K562 (cell line): ENCODE measurements at regions not wholly inside any gene's neighbourhood (a gene's known extent, or its start where the extent isn't known, plus 50 kb on each side); places are given as distances from the start of the nearest gene placed in this dataset.
A peak's percentile ranks its signal among the peaks of the same experiment; 100 is the strongest.

Experiments
- ATAC-seq: fragments of 200-7000 bp; cut with Tn5 transposase; 3 replicates; pipeline ENCODE4 v1.9.1; 2020; ENCODE audit warnings: moderate library complexity
- BruUV-seq: library from RNA; stranded (reverse); fragments of 400-500 nt; replicated peaks from 2 replicates; lab custom pipeline; 2021; lab: Mats Ljungman, UMichigan
- CTCF ChIA-PET: fragments of 300-600 bp; formaldehyde crosslinking; extraction: SDS; loops from one replicate; lab custom pipeline; 2021; ENCODE audit warnings: low intra/inter-chr PET ratio; lab: Yijun Ruan, JAX
- POLR2A ChIA-PET: fragments of 300-600, 350-650 bp; sonication (Branson Sonifier 250); formaldehyde crosslinking; extraction: SDS; loops from one replicate; lab custom pipeline; 2021; ENCODE audit warnings: antibody characterized with exemption, inconsistent platforms; lab: Yijun Ruan, JAX
- DNase-seq, 4 experiments: peaks; one replicate each; pipeline versions ENCODE4 v3.0.0 to v3.0.0-alpha.2; 2011 to 2018; ENCODE audit warnings: low spot score in 3 of 4, mixed read lengths in 3 of 4; ENCODE audit errors: extremely low read depth in 1 of 4
- FAIRE-seq: peaks from 2 replicates; lab custom pipeline; 2011; peaks lifted over from hg19 to GRCh38; lab: Jason Lieb, UNC
- H2AFZ ChIP-seq: 2 replicates; pipeline ENCODE4 v1.6.0; 2011; ENCODE audit warnings: low read depth, low read length, control low read depth, inconsistent platforms
- H3K27ac ChIP-seq: fragments of 200-600 bp; 3 replicates; pipeline ENCODE4 v1.8.0; 2011; ENCODE audit warnings: low read depth, mild to moderate bottlenecking, control low read depth, inconsistent platforms, low read length, moderate library complexity, mixed read lengths; ENCODE audit errors: extremely low read depth
- H3K27me3 ChIP-seq, 2 experiments: fragments of 300-600 bp in 1 of 2; 2 replicates in 1 of 2; 3 replicates in 1 of 2; pipeline versions ENCODE4 v1.6.0 to v1.8.0; 2011; ENCODE audit warnings: inconsistent platforms in 2 of 2, low read length in 2 of 2, mild to moderate bottlenecking in 1 of 2, mixed read lengths in 1 of 2, moderate library complexity in 1 of 2; ENCODE audit not compliant: control insufficient read depth in 2 of 2, insufficient read depth in 2 of 2
- H3K36me3 ChIP-seq: fragments of 300-600 bp; 3 replicates; pipeline ENCODE4 v1.8.0; 2011; ENCODE audit warnings: mild to moderate bottlenecking, low read length, inconsistent platforms; ENCODE audit not compliant: control insufficient read depth, insufficient read depth
- H3K4me1 ChIP-seq, 2 experiments: fragments of 200-600 bp in 1 of 2; replicated peaks in 1 of 2; 2 replicates in 1 of 2; 3 replicates in 1 of 2; pipeline versions ENCODE4 v1.5.1 to v1.8.0; 2011; ENCODE audit warnings: inconsistent platforms in 2 of 2, low read length in 2 of 2, mild to moderate bottlenecking in 1 of 2, mixed read lengths in 1 of 2, moderate library complexity in 1 of 2; ENCODE audit not compliant: control insufficient read depth in 2 of 2, insufficient read depth in 2 of 2
- H3K4me2 ChIP-seq: 2 replicates; pipeline ENCODE4 v1.6.1; 2011; ENCODE audit warnings: low read length, control low read depth, inconsistent platforms, mixed read lengths; ENCODE audit not compliant: insufficient read depth
- H3K4me3 ChIP-seq: fragments of 200-600 bp; sonication (generic), shearing (Covaris generic); 2 replicates; pipeline ENCODE4 v1.5.1; 2016; ENCODE audit warnings: control low read depth, inconsistent platforms
- H3K79me2 ChIP-seq: fragments of 200-600 bp; 3 replicates; pipeline ENCODE4 v1.8.0; 2011; ENCODE audit warnings: low read length, inconsistent platforms; ENCODE audit not compliant: control insufficient read depth, insufficient read depth
- H3K9ac ChIP-seq, 2 experiments: 2 replicates each; pipeline versions ENCODE4 v1.6.0 to v1.6.1; 2011; ENCODE audit warnings: low read depth in 2 of 2, low read length in 2 of 2, control low read depth in 1 of 2, inconsistent platforms in 1 of 2, mild to moderate bottlenecking in 1 of 2, mixed read lengths in 1 of 2; ENCODE audit not compliant: insufficient read depth in 1 of 2
- H3K9me1 ChIP-seq: one replicate; pipeline ENCODE4 v1.6.0; 2011; ENCODE audit warnings: inconsistent platforms, mild to moderate bottlenecking, low read length, moderate library complexity; ENCODE audit not compliant: control insufficient read depth, insufficient read depth
- H3K9me3 ChIP-seq: replicated peaks from 2 replicates; pipeline ENCODE4 v1.5.1; 2011; ENCODE audit warnings: low read depth, low read length, inconsistent platforms; ENCODE audit not compliant: control insufficient read depth, insufficient read depth
- H4K20me1 ChIP-seq: replicated peaks from 2 replicates; pipeline ENCODE4 v1.6.1; 2011; ENCODE audit warnings: low read length, inconsistent platforms, mixed read lengths; ENCODE audit not compliant: control insufficient read depth, insufficient read depth
- ESRRB ChIP-seq: fragments of 250-450 bp; sonication (Bioruptor Pico); IDR thresholded peaks from 2 replicates; pipeline ENCODE4 v1.5.0; 2020; ENCODE audit warnings: mild to moderate bottlenecking, moderate library complexity, borderline replicate concordance
- HNRNPL ChIP-seq: fragments of 200-400 bp; formaldehyde crosslinking; IDR thresholded peaks from 2 replicates; pipeline ENCODE4 v1.6.1; 2017; ENCODE audit warnings: low read depth, mild to moderate bottlenecking, low read length
- POU5F1 ChIP-seq: fragments of 150-350 bp; IDR thresholded peaks from 2 replicates; pipeline ENCODE4 v1.6.1; 2014; ENCODE audit warnings: borderline replicate concordance, low read length, low read depth, mild to moderate bottlenecking; ENCODE audit not compliant: partially characterized antibody
- PPARD ChIP-seq: fragments of 250-450 bp; sonication (Bioruptor Pico); IDR thresholded peaks from 2 replicates; pipeline ENCODE4 v1.8.0; 2022; ENCODE audit warnings: inconsistent platforms, mild to moderate bottlenecking, moderate library complexity
- ZBTB2 ChIP-seq: fragments of 450-650 bp; IDR thresholded peaks from 2 replicates; pipeline ENCODE4 v1.6.1; 2016; ENCODE audit warnings: antibody characterized with exemption
- ZNF197 ChIP-seq: fragments of 200-800 bp; sonication (Bioruptor generic); IDR thresholded peaks from 2 replicates; pipeline ENCODE4 v1.6.1; 2016; ENCODE audit warnings: low read depth, missing genetic modification characterization, missing compliant biosample characterization
- ZNF318 ChIP-seq, 2 experiments: fragments of 450-650 bp; IDR thresholded peaks; 2 replicates each; pipeline ENCODE4 v1.6.1; 2016; ENCODE audit warnings: mild to moderate bottlenecking in 2 of 2, borderline replicate concordance in 1 of 2, low read depth in 1 of 2, moderate library complexity in 1 of 2
- ZNF398 ChIP-seq: fragments of 250-450 bp; sonication (Bioruptor Pico); IDR thresholded peaks from 2 replicates; pipeline ENCODE4 v1.8.0; 2021; ENCODE audit warnings: moderate library complexity, mild to moderate bottlenecking, inconsistent platforms
- WGBS: fragments of 100-300 bp; shearing (Covaris generic); methylation state at CpG from one replicate; pipeline ENCODE4 v1.1.6; 2016; ENCODE audit warnings: low coverage, mixed read lengths; ENCODE audit not compliant: insufficient coverage; ENCODE audit errors: missing lambda C conversion rate; 5-methylcytosine and 5-hydroxymethylcytosine counted together
- in situ Hi-C: fragments of 300-500 bp; cut with MboI; formaldehyde crosslinking; loops from 4 replicates; pipeline ENCODE4 v1.15.0; 2018; ENCODE audit warnings: inconsistent platforms, mixed read lengths
- intact Hi-C: fragments of 100-400 bp; cut with micrococcal nuclease; formaldehyde crosslinking; loops from 2 replicates; pipeline ENCODE4 v1.14.2; 2022

- no peak for TF ChIP-seq ZNF318 (IDR thresholded peaks at IDR 0.05; ENCODE audit: borderline replicate concordance in 1 of 2, low read depth in 1 of 2)
- TF ChIP-seq, all 486 proteins: peak for 4
These were observed 249.2 kb upstream of the NOCT start (continued) for GRCh38 chr4:138766332-138766731.

- Histone ChIP-seq H3K79me2 (no peaks in the 10 kb centered on the region), H3K27me3 (no peaks in the 10 kb centered on the region), H3K4me1 (no peaks in the 10 kb centered on the region; a peak in 1 of 5 replicates), H3K9me3 (no peaks in the 10 kb centered on the region), H3K9me1 (no peaks in the 10 kb centered on the region), H3K27ac (no peak overlapping the region), H4K20me1 (no peaks in the 10 kb centered on the region), H2AFZ (0 out of 2 replicates have a peak overlapping the region, but pooled peaks have one; percentile 17), H3K4me2 (no peak overlapping the region), H3K9ac (no peak overlapping the region), H3K4me3 (no peak overlapping the region), H3K36me3 (no peaks in the 10 kb centered on the region)
- FAIRE-seq (no peak), ATAC-seq (no peak), DNase-seq (no peak)
- ChIA-PET CTCF (no interaction called here), POLR2A (no interaction called here)
- BruUV-seq = no TSS peak
- WGBS = 74% methylated on average over 3 of the region's 3 CpGs
- intact Hi-C loops = no loop called here
- in situ Hi-C loops = no loop called here
- TF ChIP-seq POU5F1 = no peak
- TF ChIP-seq ESRRB = no peak
- no peak for TF ChIP-seq HNRNPL
- TF ChIP-seq PPARD = no peak
- TF ChIP-seq ZBTB2 = no peak
- TF ChIP-seq ZNF398 (CRISPR knock-in tag) = no peak
- TF ChIP-seq ZNF197 (CRISPR knock-in tag) = no peak
These were observed 250.1 kb upstream of the NOCT start for GRCh38 chr4:138765442-138765841.
